ENCODE measurements at regions not wholly inside any gene's neighbourhood (a gene's known extent, or its start where the extent isn't known, plus 50 kb on each side); places are given as distances from the start of the nearest gene placed in this dataset.
"Not testable (repeated sequence)": the region's sequence is repeated elsewhere in the genome, so short reads cannot be mapped to it uniquely, and the experiment has no call there.

- TF ChIP-seq CTCF (IDR thresholded peaks at IDR 0.05), result no peak
- no peaks in the 10 kb centered on the region for H3K9me3 Mint-ChIP-seq (ENCODE audit: low read depth)
- H3K4me1 Mint-ChIP-seq (ENCODE audit: low read depth), result peaks cover 18% of the 10 kb centered on the region
- no peaks in the 10 kb centered on the region for H3K27me3 Mint-ChIP-seq (ENCODE audit: low read depth)
- H3K27ac Mint-ChIP-seq (ENCODE audit: unreplicated experiment), result no peak overlapping the region
- H3K4me3 Mint-ChIP-seq (ENCODE audit: unreplicated experiment), result no peak overlapping the region
- H3K36me3 Mint-ChIP-seq (ENCODE audit: low read depth), result peaks cover 2% of the 10 kb centered on the region
- no peak for DNase-seq (ENCODE audit: low spot score)
These were observed 54.3 kb upstream of the WAC start for GRCh38 chr10:28478646-28479045.

GRCh38 chr10:28479425-28479865, 53.5 kb upstream of the WAC start:
- no peaks in the 10 kb centered on the region for H3K9me3 Mint-ChIP-seq (ENCODE audit: low read depth)
- DNase-seq (ENCODE audit: low spot score), result no peak
- H3K27ac Mint-ChIP-seq (ENCODE audit: unreplicated experiment), result peak overlapping the region; percentile 70
- no peak overlapping the region for H3K4me3 Mint-ChIP-seq (ENCODE audit: unreplicated experiment)
- no peak for TF ChIP-seq CTCF (IDR thresholded peaks at IDR 0.05)
- H3K36me3 Mint-ChIP-seq (ENCODE audit: low read depth), result no peaks in the 10 kb centered on the region
- no peaks in the 10 kb centered on the region for H3K27me3 Mint-ChIP-seq (ENCODE audit: low read depth)
- H3K4me1 Mint-ChIP-seq (ENCODE audit: low read depth), result peaks cover 18% of the 10 kb centered on the region

GRCh38 chr10:28479927-28480627, 52.8 kb upstream of the WAC start:
- Mint-ChIP-seq H3K4me1 (ENCODE audit: low read depth) (peaks cover 18% of the 10 kb centered on the region), H3K9me3 (ENCODE audit: low read depth) (no peaks in the 10 kb centered on the region), H3K27ac (ENCODE audit: unreplicated experiment) (peak overlapping the region; percentile 70), H3K36me3 (ENCODE audit: low read depth) (no peaks in the 10 kb centered on the region), H3K27me3 (ENCODE audit: low read depth) (no peaks in the 10 kb centered on the region), H3K4me3 (ENCODE audit: unreplicated experiment) (no peak overlapping the region)
- DNase-seq (ENCODE audit: low spot score), result no peak
- TF ChIP-seq CTCF (IDR thresholded peaks at IDR 0.05), result no peak

- H3K27me3 Mint-ChIP-seq (ENCODE audit: low read depth), result no peaks in the 10 kb centered on the region
- no peak overlapping the region for H3K4me3 Mint-ChIP-seq (ENCODE audit: unreplicated experiment)
- H3K9me3 Mint-ChIP-seq (ENCODE audit: low read depth), result no peaks in the 10 kb centered on the region
- no peak for DNase-seq (ENCODE audit: low spot score)
- no peak overlapping the region for H3K27ac Mint-ChIP-seq (ENCODE audit: unreplicated experiment)
- H3K36me3 Mint-ChIP-seq (ENCODE audit: low read depth), result no peaks in the 10 kb centered on the region
- TF ChIP-seq CTCF (IDR thresholded peaks at IDR 0.05), result no peak
- H3K4me1 Mint-ChIP-seq (ENCODE audit: low read depth), result peaks cover 18% of the 10 kb centered on the region
These were observed 52.3 kb upstream of the WAC start for GRCh38 chr10:28480628-28480965.

GRCh38 chr10:28481346-28481745, 51.6 kb upstream of the WAC start:
- not testable (repeated sequence) for H3K36me3 Mint-ChIP-seq (ENCODE audit: low read depth); H3K4me3 Mint-ChIP-seq (ENCODE audit: unreplicated experiment); H3K9me3 Mint-ChIP-seq (ENCODE audit: low read depth)

GRCh38 chr10:28481968-28482367, 51.0 kb upstream of the WAC start:
- H3K4me1 Mint-ChIP-seq (ENCODE audit: low read depth), result peaks cover 18% of the 10 kb centered on the region
- H3K27me3 Mint-ChIP-seq (ENCODE audit: low read depth), result no peaks in the 10 kb centered on the region
- no peak overlapping the region for H3K27ac Mint-ChIP-seq (ENCODE audit: unreplicated experiment)
- no peak for TF ChIP-seq CTCF (IDR thresholded peaks at IDR 0.05)
- no peaks in the 10 kb centered on the region for H3K9me3 Mint-ChIP-seq (ENCODE audit: low read depth)
- no peaks in the 10 kb centered on the region for H3K36me3 Mint-ChIP-seq (ENCODE audit: low read depth)
- no peak for DNase-seq (ENCODE audit: low spot score)
- H3K4me3 Mint-ChIP-seq (ENCODE audit: unreplicated experiment), result no peak overlapping the region

More at GRCh38 chr10:28481346-28481745, 51.6 kb upstream of the WAC start:
- H3K4me1 Mint-ChIP-seq (ENCODE audit: low read depth), result peaks cover 18% of the 10 kb centered on the region
- not testable (repeated sequence) for H3K27me3 Mint-ChIP-seq (ENCODE audit: low read depth); DNase-seq (ENCODE audit: low spot score); H3K27ac Mint-ChIP-seq (ENCODE audit: unreplicated experiment)
